Inferior parietal cortex (tissue), 1 donor: ENCODE measurements at regions not wholly inside any gene's neighbourhood (a gene's known extent, or its start where the extent isn't known, plus 50 kb on each side); places are given as distances from the start of the nearest gene placed in this dataset.

Source experiments
- DNase-seq: peaks from one replicate; pipeline ENCODE4 v3.0.0-alpha.2; 2016; ENCODE audit errors: extremely low spot score

DNA sequence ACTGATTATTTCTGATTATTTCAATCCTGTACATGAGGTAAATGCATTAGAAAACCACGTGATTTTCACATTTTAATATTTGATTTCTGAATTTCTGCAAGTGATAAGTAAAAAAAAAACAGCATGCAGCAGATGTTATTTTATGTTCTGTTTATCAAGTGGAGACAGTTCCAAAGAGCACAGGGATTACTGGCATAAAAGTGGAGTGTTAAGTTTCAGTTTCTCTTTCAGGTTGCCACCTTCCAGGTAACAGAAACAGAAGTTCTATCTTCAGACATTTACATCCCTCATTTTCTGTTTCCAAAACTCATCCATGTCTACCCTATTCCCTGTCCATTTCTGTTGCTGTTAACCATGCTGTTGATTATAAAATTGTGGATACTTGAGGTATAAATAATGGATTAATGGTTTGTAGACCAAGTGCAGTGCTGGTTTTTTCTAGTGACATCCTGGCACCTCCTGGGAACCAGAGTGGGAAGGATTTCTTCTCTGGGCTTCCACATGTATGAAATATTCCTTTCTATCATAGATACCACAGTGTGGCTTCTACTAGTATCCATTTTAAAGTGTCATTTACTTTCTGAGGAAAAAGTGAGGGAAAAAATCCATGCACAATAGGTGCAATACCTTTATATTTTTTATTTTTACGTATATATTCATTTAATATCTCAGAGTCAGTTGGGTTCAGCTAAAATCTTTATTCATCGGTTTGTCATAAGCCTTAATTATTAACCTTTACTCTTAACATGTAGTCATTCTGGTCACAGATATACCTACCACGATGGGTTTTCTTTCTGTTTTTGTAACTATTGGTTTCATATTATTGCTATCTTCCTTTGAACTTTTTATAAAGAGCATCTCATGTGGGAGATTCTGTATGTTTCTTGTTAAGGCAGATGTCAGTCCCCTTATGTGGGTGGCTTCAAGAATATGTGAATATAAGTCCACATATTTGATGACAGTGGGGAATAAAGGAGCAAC, 1010.0 kb downstream of the SQOR start:
- DNase-seq, result no peak

DNA sequence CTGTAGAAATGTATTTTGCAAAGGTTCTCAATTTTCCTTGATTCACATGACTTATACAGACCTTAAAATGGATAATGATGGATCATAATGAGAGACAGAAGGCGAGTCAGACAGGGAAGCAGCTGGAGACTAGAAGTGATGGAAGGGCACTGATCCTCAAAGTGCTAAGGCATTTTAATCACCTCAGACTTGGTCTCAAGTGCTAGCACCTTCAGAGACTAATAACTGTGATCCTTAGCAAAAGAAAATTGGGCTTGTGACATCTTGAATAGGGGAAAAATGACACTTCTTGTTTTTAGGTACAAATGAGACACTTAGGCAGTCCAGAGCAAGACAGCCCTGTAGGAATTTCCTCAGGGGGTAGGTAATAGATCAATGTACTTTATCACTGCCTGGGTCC, 1011.7 kb downstream of the SQOR start:
- no peak for DNase-seq

DNA sequence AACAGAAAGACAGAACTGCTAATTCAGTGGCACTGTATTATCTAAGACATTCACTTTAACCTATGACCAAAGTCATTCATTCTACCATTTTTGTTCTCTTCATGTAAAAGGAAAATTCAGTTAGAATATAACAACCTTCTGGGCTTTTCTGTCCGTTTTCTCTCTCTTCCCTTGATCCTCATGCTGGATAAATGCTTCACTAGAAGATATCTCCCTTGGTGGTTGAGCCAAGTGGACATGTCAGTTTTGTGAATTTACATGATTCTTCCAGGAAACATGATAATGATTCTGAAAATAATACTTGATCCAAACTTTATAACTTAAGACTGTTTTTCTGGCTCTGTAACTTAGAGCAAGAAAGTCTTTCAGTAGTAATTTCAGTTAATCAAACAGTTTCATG, 1012.2 kb downstream of the SQOR start:
- DNase-seq, result no peak

DNA sequence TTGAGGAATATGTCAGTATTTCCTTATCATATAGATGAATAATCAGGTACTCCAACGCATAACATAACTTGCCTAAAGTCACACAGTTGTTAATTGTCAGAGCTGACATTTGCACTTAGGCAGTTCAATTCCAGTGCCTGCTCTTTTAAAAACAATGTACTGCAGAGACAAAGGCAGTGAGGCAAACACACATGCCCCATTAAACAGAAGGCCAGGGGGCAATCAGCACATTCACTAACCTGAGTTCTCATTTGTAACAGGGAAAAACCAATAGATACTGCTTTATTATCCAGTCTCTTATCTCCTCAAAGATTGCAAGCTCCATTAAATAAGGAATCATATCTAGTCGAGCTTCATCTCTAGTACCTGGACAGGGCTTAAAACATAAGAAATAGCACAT, 1017.4 kb downstream of the SQOR start:
- no peak for DNase-seq

DNA sequence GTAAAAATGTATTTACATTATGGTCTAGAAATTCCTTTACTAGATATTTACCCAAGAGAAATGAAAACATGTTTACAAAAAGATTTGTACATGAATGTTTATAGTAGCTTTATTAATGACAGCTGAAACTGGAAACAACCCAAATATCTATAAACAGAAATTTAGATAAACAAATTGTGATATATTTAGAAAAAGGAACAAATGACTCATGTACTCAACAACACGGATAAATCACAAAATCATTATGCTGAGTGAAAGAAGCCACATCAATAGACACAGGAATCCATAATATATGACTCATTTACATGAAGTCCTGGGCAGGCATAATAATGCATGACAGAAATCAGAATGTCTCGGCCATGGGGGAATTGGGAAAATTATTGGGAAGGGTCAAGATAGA, 1020.2 kb downstream of the SQOR start:
- no peak for DNase-seq

DNA sequence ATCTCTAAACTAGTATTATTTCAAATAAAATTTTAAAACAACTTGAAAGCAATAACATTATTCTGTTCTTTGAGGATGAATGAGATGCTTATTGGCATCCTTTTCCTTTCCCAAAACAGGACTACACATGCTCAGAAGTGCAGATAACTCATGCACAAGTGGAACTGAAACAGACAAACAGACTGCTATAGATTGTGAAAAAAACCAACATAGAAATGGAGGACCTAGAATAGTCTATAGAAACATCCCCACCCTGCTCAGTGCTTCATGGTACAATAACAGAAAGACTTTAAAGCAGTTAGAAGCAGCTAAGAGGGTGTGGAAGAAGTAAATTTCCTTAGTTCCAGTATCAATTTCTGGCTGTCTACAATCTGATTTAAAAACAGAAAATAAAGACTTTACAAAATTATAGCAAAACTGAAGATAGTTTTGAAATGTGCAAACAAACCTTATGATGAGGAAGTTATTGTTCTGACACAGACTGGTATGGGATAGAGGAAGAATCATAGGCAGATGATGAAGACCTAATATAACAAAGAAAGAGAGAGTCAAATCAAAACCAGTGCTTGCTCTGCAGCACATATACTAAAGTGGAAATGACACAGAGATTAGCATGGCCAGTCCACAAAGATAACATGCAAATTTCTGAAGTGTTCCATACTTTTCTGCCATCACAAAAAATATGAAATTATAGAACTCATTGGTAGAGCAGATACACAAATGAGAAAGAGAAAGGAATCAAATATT, 1025.4 kb downstream of the SQOR start:
- no peak for DNase-seq

DNA sequence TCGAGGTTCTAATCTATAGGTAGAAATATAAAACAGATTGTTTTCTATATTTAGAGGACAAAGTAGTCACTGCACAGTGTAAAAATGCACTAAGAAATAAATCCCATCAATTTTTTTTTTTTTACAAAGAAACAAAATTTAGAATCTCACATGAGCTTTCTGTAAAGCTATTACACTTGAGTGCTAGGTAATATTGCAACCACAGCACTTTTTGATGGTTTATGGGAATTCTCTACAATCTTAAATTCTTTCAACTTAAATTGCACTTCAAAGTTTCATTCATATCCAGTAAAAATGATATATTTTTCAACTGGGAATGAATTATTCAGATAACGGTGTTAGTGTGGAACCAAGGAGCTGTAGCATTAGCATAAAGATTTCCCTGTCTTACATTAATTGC, 1035.4 kb downstream of the SQOR start:
- no peak for DNase-seq

DNA sequence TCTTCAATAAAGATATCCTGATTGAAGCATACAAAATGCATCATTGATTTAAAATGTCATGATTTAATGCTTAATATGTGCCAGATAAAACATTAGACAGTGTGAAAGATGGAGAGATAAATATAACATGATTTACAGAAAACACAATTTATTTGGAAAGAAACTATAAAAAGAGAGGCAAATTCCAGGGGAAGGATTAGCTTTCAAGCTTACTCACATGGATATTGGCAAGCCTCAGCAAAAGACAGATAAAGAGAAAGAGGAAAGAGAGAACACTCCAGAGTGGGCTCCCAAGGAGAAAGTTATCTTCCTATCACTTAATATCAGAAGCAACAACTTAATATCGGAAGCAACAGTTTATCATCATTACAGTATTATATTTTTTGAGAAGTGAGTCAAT, 1036.5 kb downstream of the SQOR start:
- DNase-seq, result no peak

DNA sequence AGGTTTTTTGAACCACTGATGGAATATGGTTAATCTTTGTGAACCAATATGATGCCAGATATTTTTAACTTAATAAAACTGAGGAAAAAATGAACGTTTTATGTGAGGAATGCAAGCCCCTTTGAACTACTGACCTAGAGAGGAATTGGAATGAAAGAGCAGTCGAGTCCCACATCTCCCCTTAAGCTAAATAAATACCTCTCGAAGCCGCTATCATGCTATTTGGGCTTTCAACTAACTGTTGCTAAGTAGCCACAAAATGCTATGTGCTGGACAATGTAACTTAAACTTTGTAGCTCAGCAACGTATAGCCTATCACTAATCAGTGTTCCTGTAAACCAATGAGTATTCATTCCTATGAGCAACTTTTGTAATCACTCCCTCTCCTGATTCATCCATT, 1037.2 kb downstream of the SQOR start:
- no peak for DNase-seq

DNA sequence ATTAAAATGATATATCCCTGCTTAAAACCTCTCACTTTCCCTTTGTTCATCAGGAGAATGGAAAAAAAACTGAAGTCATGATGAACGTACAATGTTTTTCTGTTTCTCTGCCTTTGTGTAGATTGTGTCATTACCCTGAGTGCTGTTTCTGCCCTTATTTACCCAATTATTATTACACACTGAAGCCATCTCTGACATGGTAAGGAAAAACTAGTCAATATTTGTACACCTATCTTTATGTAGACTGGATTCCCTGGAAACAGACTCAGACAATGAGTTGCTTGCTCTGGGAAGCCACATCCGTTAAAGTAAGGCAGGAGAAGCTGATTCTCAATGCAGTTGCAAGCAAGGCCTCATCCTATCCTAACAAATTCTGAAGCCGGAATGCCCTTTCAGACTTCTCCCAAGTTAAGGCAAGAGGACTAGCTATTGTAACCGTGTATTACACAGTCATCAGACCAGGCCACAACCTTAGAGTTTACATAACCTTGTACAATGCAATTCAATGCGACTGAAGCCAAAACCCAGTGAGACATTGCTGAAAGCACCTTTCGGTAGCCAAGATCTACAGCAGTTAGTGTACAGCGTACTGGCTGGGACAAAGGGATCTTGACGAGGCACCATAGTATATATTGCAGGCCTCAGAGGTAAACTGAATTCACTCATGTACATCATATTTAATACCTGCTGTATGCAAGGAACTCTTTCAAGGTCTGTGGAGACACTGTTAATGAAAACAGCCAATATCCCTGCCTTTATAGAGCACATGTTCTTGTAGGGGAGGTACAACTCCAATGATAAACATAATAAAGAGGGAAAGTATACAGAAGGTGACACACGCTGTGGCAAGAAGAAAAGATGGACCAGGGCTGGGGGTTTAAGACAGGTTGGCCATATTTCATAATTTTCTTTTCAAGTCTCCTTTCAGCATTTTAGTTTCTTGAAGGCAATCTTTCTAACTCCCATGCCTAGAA, 1040.8 kb upstream of the SEMA6D start:
- DNase-seq, result no peak

DNA sequence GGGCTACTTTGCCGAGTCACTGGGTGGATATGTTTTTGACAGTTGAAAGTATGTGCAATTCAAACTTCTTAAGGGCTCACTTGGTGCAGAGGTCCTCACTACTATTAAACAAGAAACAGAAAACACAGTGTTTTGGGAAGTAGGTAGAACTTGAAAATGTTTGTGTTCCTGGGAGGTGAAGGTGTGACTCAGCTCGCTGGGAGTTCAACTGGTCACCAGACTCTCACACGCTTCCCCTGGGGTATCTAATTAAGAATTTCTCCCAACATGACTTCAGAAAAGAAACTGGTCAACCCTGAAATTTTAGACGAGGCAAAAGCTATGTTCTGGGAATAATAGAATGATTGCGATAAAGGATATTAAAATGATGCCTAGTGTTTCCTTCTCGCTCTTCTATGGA, 1039.8 kb upstream of the SEMA6D start:
- DNase-seq, result no peak

DNA sequence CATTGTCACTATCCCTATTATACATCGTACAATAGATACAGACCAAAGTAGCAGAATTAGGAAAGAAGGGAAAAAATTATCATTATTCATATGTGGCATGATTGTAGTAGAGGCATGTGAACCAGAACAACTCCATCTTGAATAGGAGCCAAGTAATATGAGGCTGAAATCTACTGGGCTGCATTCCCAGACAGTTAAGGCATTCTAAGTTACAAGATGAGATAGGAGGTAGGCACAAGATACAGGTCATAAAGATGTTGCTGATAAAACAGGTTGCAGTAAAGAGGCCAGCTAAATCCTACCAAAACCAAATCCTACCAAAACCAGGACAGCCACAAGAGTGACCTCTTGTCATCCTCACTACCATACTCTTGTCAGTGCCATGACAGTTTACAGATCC, 1035.4 kb upstream of the SEMA6D start:
- DNase-seq, result no peak

DNA sequence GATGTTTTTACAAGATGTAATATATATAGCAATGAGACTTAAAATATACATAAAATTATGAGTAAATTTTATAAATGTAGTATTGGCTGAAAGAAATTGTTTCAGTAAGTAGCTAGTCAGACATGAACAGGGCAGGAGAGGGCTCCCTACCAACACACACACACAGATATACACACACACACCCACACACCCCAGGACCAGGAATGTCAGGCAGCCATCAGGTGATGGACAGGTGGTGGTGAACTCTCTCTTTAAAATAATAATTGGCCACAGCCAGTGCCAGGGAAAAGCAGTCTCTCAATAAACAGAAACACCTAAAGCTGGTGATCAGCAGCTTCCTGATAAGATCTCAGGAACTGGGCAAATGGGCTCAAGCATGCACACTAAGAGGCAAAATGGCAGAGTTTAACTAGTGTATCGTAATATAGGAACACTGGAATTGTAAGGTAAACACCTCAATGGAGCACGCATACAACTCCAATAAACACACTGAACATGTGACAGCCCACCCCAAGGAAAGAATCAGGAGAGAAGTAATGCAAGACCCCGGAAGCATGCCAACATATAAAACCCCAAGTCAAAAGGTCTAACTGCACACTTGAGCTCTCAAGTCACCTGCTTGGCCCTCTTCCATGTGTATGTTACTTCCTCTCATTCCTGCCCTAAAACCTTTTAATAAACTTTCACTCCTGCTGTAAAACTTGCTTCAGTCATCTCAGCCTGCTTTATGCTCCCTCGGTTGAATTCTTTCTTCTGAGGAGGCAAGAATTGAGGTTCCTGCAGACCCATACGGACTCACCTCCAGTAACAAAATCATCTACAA, 1034.1 kb upstream of the SEMA6D start:
- no peak for DNase-seq

DNA sequence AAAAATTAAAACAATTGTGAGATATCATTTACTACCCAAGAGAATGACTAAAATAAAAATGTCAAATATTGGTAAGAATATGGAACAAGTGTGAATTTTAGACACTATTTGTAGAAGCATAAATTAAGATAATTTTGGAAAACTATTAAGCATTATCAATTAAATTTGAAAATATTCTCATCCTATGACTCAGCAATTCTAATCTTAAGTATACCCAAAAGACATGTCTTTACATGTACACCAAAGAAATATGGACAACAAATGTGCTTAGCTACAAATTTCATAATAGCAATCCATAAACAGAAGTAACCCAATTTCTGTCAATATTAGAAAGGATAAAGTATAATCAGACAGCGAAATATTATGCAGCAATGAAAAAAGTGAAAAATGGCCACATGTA, 1032.2 kb upstream of the SEMA6D start:
- DNase-seq, result no peak

DNA sequence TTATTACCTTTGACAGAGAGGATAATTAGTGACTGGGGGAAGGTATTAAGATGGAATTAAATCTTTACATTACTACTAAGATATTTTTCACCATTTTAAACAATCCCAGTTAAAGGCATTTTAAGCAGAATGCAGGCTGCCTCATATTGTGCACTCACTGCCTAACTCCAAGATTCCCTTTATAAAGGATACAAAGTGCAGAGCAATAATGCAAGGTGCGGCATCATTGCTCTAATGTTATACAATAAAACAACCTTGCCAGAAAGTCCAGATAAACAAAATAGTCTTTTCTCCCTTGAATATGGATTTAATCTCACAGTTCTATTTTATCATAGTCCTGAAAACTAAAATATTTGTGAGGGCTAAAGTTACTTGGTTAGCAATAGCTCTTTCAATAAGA, 1031.6 kb upstream of the SEMA6D start:
- DNase-seq, result no peak

DNA sequence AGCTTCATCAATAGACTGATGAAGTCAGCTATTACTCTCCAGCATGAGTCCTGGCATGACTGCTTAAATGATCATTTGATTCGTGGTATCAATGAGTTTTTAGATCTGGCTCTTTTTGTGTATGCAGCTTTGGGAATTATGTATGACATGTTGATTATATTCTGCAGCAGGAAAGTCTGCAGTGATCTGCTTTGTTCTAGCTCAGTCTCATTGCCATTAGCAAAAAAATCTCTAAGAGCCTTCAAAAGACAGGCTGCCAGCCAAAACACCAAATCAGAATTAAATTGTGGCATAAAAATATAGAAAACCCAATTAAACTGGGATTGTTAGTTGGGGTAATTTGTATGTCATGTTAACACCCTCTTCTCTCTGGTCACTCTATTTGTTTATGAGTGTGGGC, 1021.0 kb upstream of the SEMA6D start:
- DNase-seq, result no peak

DNA sequence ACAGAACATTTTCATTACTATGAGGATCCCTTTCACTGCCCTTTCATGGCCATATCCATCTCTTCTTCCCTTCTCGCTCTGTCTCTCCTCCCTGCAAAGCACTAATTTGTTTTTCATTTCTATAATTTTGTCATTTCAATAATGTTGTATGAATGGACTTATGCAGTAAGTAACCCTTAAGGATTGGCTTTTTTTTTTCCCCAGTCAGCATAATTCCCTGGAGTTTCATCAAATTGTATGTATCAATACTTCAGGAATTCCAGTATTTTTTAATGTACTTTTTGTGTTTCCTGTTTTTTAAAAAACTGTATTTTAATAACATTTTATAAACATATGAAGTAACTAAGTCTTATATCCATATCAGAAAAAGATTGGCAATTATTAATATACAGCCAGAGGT, 1016.0 kb upstream of the SEMA6D start:
- DNase-seq, result no peak

DNA sequence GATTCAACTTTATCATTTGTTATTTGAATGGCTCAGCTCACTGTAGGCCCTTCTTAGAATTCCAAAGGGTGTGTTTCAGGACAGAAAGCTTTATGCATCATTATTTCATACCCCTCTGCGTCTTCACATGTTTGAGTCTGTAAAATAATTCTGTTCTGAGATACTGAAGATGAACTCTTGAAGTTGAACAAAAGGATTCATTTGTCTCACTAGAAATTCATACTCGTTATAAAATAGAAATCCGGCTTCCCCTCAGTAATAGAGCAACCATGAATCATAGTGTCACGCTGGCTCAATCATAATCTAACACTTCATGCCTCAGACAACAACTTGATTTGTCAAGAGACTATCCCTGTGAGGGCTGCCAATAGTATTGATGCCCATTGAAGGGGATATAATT, 1015.4 kb upstream of the SEMA6D start:
- no peak for DNase-seq

DNA sequence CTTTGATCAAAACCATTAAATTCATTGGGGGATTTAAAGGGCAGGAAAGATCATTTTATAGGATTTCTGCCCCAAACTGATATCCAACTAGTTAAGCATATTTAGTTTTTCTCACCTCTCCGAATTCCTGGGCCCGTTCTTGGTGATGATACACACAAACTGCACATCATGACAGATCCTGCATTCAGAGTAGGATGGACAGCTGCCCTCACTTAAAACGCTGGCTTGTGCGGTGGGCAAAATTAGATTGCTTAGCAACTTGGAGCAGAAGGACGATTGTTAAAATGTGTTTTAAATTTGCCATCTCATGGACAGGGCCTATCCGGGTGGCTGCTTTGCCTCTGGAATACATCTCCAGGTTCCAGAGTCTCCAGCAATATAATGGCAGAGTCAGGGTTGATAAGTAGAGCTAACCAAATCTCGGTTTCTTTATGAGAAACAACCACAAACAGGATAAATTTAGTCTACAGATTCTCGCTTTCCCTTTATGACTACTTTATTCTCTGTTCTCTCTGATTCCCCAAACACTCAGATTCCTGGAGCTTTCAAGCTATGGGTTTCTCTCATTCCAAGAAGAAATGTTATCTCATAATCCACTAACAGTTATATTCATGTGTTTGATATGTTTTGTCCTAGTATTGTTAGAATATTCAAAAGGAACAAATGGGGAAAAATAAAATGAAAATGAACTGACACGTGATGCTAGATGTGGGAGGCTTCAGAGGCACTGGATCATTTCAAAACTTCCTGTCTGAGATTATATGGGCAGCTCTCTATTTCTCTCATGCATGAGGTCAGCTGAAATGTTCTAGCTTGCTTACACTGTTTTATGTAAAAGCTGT, 1014.1 kb upstream of the SEMA6D start:
- DNase-seq, result no peak
